ENCODE measurements at regions not wholly inside any gene's neighbourhood (a gene's known extent, or its start where the extent isn't known, plus 50 kb on each side); places are given as distances from the start of the nearest gene placed in this dataset.

DNA sequence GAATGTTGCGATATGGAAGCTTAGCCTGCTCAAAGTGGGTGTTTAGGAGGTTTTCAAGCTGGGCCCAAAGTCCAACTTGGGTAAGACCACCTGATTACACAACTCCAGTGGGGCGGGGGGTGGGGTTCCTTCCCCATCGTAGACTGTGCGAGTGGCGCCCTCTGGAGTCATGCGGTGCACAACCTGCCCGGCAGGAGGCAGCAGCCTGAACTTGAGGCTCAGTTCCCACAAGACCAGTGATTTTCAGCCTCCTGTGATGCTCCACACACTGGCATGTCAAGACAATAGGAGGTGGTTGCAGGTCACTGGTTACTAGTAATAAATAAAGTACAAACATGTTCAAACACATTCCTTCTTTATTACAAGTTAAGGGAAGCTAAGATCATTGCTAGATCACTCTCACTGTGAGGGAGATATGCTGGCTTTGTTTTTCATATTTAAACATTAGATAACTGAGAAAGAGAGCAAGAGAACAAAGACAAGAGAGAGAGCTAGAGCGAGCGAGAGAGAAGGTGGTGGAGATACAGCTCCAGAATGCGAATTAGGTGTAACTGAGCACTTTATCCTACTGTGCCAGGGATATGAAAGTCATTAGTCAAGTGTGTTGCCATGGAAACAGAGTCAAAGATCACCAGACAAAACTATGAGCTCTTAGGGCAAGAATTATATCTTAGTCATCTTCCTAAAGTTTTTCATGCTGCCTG is 97.4 kb upstream of the BMPER start (continued):
- TF ChIP-seq, protein P1, sequence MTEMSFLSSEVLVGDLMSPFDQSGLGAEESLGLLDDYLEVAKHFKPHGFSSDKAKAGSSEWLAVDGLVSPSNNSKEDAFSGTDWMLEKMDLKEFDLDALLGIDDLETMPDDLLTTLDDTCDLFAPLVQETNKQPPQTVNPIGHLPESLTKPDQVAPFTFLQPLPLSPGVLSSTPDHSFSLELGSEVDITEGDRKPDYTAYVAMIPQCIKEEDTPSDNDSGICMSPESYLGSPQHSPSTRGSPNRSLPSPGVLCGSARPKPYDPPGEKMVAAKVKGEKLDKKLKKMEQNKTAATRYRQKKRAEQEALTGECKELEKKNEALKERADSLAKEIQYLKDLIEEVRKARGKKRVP (CRISPR knock-in tag; IDR thresholded peaks at IDR 0.05): 0 out of 4 replicates have a peak, but pooled peaks of 1 of the 2 experiments have one; percentile 17
- peak; percentile 53 for TF ChIP-seq ISL2 (CRISPR knock-in tag; IDR thresholded peaks at IDR 0.05)
- no peak for TF ChIP-seq IRF2 (CRISPR knock-in tag; IDR thresholded peaks at IDR 0.05)
- no peak for TF ChIP-seq CERS6 (CRISPR knock-in tag; IDR thresholded peaks at IDR 0.05)
- no peak for TF ChIP-seq RFX5 (IDR thresholded peaks at IDR 0.05; ENCODE audit: low read depth, low read length)
- no peak for TF ChIP-seq ZNF121 (CRISPR knock-in tag; IDR thresholded peaks at IDR 0.05)
- no peak for TF ChIP-seq MIER2 (CRISPR knock-in tag; IDR thresholded peaks at IDR 0.05)
- no peak for TF ChIP-seq ZFP82 (CRISPR knock-in tag; IDR thresholded peaks at IDR 0.05; ENCODE audit: borderline replicate concordance)
- TF ChIP-seq, protein P2, sequence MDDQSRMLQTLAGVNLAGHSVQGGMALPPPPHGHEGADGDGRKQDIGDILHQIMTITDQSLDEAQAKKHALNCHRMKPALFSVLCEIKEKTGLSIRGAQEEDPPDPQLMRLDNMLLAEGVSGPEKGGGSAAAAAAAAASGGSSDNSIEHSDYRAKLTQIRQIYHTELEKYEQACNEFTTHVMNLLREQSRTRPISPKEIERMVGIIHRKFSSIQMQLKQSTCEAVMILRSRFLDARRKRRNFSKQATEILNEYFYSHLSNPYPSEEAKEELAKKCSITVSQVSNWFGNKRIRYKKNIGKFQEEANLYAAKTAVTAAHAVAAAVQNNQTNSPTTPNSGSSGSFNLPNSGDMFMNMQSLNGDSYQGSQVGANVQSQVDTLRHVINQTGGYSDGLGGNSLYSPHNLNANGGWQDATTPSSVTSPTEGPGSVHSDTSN (CRISPR knock-in tag; IDR thresholded peaks at IDR 0.05; ENCODE audit: borderline replicate concordance): no peak
- peak; percentile 95 for TF ChIP-seq CEBPB (IDR thresholded peaks at IDR 0.05; ENCODE audit: borderline replicate concordance, low read depth, low read length)
- TF ChIP-seq, protein P3, sequence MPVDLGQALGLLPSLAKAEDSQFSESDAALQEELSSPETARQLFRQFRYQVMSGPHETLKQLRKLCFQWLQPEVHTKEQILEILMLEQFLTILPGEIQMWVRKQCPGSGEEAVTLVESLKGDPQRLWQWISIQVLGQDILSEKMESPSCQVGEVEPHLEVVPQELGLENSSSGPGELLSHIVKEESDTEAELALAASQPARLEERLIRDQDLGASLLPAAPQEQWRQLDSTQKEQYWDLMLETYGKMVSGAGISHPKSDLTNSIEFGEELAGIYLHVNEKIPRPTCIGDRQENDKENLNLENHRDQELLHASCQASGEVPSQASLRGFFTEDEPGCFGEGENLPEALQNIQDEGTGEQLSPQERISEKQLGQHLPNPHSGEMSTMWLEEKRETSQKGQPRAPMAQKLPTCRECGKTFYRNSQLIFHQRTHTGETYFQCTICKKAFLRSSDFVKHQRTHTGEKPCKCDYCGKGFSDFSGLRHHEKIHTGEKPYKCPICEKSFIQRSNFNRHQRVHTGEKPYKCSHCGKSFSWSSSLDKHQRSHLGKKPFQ (CRISPR knock-in tag; IDR thresholded peaks at IDR 0.05; ENCODE audit: insufficient replicate concordance): no peak
- TF ChIP-seq FOXO1 (CRISPR knock-in tag; IDR thresholded peaks at IDR 0.05): peak; percentile 46
- TF ChIP-seq RNF2 (conservative IDR thresholded peaks at IDR 0.05; ENCODE audit: low read depth): no peak
- TF ChIP-seq SOX5 (CRISPR knock-in tag; IDR thresholded peaks at IDR 0.05; ENCODE audit: borderline replicate concordance): no peak
- TF ChIP-seq BHLHE40 (IDR thresholded peaks at IDR 0.05; ENCODE audit: low read length): no peak
- no peak for TF ChIP-seq KDM6A (CRISPR knock-in tag; IDR thresholded peaks at IDR 0.05; ENCODE audit: low read depth)
- no peak for TF ChIP-seq ZNF17 (CRISPR knock-in tag; IDR thresholded peaks at IDR 0.05)
- TF ChIP-seq ATF7 (IDR thresholded peaks at IDR 0.05): no peak
- TF ChIP-seq ATF7 (CRISPR knock-in tag; IDR thresholded peaks at IDR 0.05): no peak
- TF ChIP-seq XRCC5 (optimal IDR thresholded peaks at IDR 0.05; ENCODE audit: low read length): peak; percentile 42
- TF ChIP-seq GATA4 (IDR thresholded peaks at IDR 0.05; ENCODE audit: borderline replicate concordance, low read depth): no peak
- TF ChIP-seq ZNF282 (IDR thresholded peaks at IDR 0.05; ENCODE audit: partially characterized antibody): no peak
- no peak for TF ChIP-seq SUZ12 (IDR thresholded peaks at IDR 0.05; ENCODE audit: low read depth, low read length)
- 0 out of 2 replicates have a peak, but pooled peaks have one; percentile 19 for TF ChIP-seq PHF8 (CRISPR knock-in tag; IDR thresholded peaks at IDR 0.05)
- TF ChIP-seq LBX2 (CRISPR knock-in tag; IDR thresholded peaks at IDR 0.05; ENCODE audit: borderline replicate concordance): no peak
- no peak for TF ChIP-seq NFE2 (CRISPR knock-in tag; IDR thresholded peaks at IDR 0.05)

Data from HepG2 (cell line).